ENCODE measurements at regions not wholly inside any gene's neighbourhood (a gene's known extent, or its start where the extent isn't known, plus 50 kb on each side); places are given as distances from the start of the nearest gene placed in this dataset.

GRCh38 chr12:25308756-25309155 is 58.0 kb upstream of the KRAS start:
- Histone ChIP-seq H3K14ac (ENCODE audit: insufficient read length) (no peak overlapping the region), H3K4me3 (ENCODE audit: extremely low read depth in 1 of 4, insufficient read depth in 2 of 4, low read depth in 3 of 4, low read length in 4 of 4) (no peak overlapping the region), H3K4me1 (replicated peaks in 1 of 4; ENCODE audit: control insufficient read depth in 3 of 4, insufficient read depth in 4 of 4, low read length in 3 of 4) (no peaks in the 10 kb centered on the region), H3K23me2 (ENCODE audit: low read depth, low read length) (no peaks in the 10 kb centered on the region), H2BK20ac (ENCODE audit: low read length) (no peak overlapping the region), H3K27me3 (replicated peaks in 1 of 4; ENCODE audit: control insufficient read depth in 3 of 4, extremely low read depth in 1 of 4, insufficient read depth in 3 of 4, low read length in 3 of 4) (no peaks in the 10 kb centered on the region), H3K27ac (ENCODE audit: low read depth, low read length) (no peak overlapping the region), H3K9me3 (ENCODE audit: insufficient read depth in 2 of 2, low read depth in 1 of 2, low read length in 1 of 2) (no peaks in the 10 kb centered on the region), H2BK120ac (replicated peaks; ENCODE audit: low read depth, low read length) (no peak overlapping the region), H3K4ac (replicated peaks; ENCODE audit: insufficient read length, low read depth, low read length) (no peak overlapping the region), H2AFZ (ENCODE audit: low read length) (no peak overlapping the region), H3K56ac (replicated peaks; ENCODE audit: insufficient read length, low read depth, low read length) (no peak overlapping the region), H3K4me2 (ENCODE audit: insufficient read depth in 1 of 2, low read depth in 2 of 2, low read length in 2 of 2) (no peak overlapping the region), H2AK5ac (ENCODE audit: low read depth, low read length) (no peak overlapping the region), H3K23ac (ENCODE audit: insufficient read length) (no peak overlapping the region), H2BK12ac (ENCODE audit: low read depth, low read length) (no peak overlapping the region), H4K8ac (ENCODE audit: extremely low read depth, insufficient read depth, low read length) (no peak overlapping the region), H2BK15ac (ENCODE audit: low read length) (no peak overlapping the region), H4K91ac (replicated peaks; ENCODE audit: insufficient read length, low read length) (no peak overlapping the region), H3K36me3 (ENCODE audit: control insufficient read depth in 2 of 4, insufficient read depth in 4 of 4, low read length in 3 of 4) (no peaks in the 10 kb centered on the region), H2BK5ac (ENCODE audit: low read depth, low read length) (no peak overlapping the region), H3K79me1 (ENCODE audit: low read depth, low read length) (no peaks in the 10 kb centered on the region), H4K5ac (ENCODE audit: insufficient read length, low read depth, low read length) (no peak overlapping the region), H3K79me2 (ENCODE audit: control insufficient read depth in 1 of 2, insufficient read depth in 2 of 2, low read length in 2 of 2) (no peaks in the 10 kb centered on the region), H4K20me1 (replicated peaks in 1 of 2; ENCODE audit: control insufficient read depth in 1 of 2, insufficient read depth in 2 of 2, low read length in 2 of 2) (no peaks in the 10 kb centered on the region), H3K9ac (replicated peaks in 1 of 4; ENCODE audit: extremely low read depth in 1 of 4, low read depth in 3 of 4, low read length in 3 of 4) (no peak overlapping the region), H3K18ac (ENCODE audit: extremely low read depth, low read length) (no peak overlapping the region)
- no peak for FAIRE-seq
- no peak for TF ChIP-seq SP4 (IDR thresholded peaks at IDR 0.05; ENCODE audit: low read length)
- no peak for TF ChIP-seq E2F6 (IDR thresholded peaks at IDR 0.05)
- TF ChIP-seq SIRT6 (IDR thresholded peaks at IDR 0.05; ENCODE audit: low read length), result no peak
- no peak for TF ChIP-seq ATF3 (IDR thresholded peaks at IDR 0.05; ENCODE audit: insufficient read depth, low read depth, low read length)
- 89% methylated on average over 1 of the region's 1 CpG; no CpG with 5 or more reads in 1 of the 2 experiments for WGBS, 2 experiments (ENCODE audit: extremely low coverage in 1 of 2, insufficient coverage in 1 of 2, insufficient read length in 1 of 2, insufficient replicate concordance in 2 of 2, low coverage in 1 of 2, low lambda C conversion rate in 2 of 2, missing lambda C conversion rate in 1 of 2)
- no peak for DNase-seq (ENCODE audit: low read depth in 1 of 2, low spot score in 2 of 2)
- POLR2A ChIA-PET (ENCODE audit: partially characterized antibody), result no interaction called here
- CTCF ChIA-PET (ENCODE audit: partially characterized antibody), result interaction anchor here (1.0 to 1.5 kb wide), 2 partner anchors 9 to 68 kb away, joined by 3 to 6 read pairs; no protein-coding TSS in a partner anchor

Measured in H1 (cell line).